Endothelial cell (in vitro differentiated cells): ENCODE measurements at regions not wholly inside any gene's neighbourhood (a gene's known extent, or its start where the extent isn't known, plus 50 kb on each side); places are given as distances from the start of the nearest gene placed in this dataset.

Experiments
- DNase-seq: peaks from one replicate; pipeline ENCODE4 v3.0.0; 2021; ENCODE audit warnings: low spot score
- H3K27ac Mint-ChIP-seq: one replicate; pipeline ENCODE4 v1.8.0; 2021; ENCODE audit warnings: mixed read lengths, inconsistent platforms; ENCODE audit not compliant: unreplicated experiment
- H3K27me3 Mint-ChIP-seq: one replicate; pipeline ENCODE4 v1.8.0; 2021; ENCODE audit warnings: mild to moderate bottlenecking, moderate library complexity, mixed read lengths, inconsistent platforms; ENCODE audit not compliant: unreplicated experiment
- H3K36me3 Mint-ChIP-seq: one replicate; pipeline ENCODE4 v1.8.0; 2021; ENCODE audit warnings: mild to moderate bottlenecking, low read depth, mixed read lengths, inconsistent platforms; ENCODE audit not compliant: unreplicated experiment
- H3K4me1 Mint-ChIP-seq: one replicate; pipeline ENCODE4 v1.8.0; 2021; ENCODE audit warnings: mild to moderate bottlenecking, mixed read lengths, inconsistent platforms; ENCODE audit not compliant: unreplicated experiment
- H3K4me3 Mint-ChIP-seq: one replicate; pipeline ENCODE4 v1.8.0; 2021; ENCODE audit warnings: mild to moderate bottlenecking, mixed read lengths, inconsistent platforms; ENCODE audit not compliant: unreplicated experiment
- H3K9me3 Mint-ChIP-seq: one replicate; pipeline ENCODE4 v1.8.0; 2021; ENCODE audit warnings: mixed read lengths, inconsistent platforms; ENCODE audit not compliant: unreplicated experiment
- CTCF ChIP-seq: fragments of 200-600 bp; sonication (generic); IDR thresholded peaks from one replicate; pipeline ENCODE4 v1.5.0; 2021; ENCODE audit warnings: antibody characterized with exemption; ENCODE audit not compliant: unreplicated experiment

- Mint-ChIP-seq H3K9me3 (no peaks in the 10 kb centered on the region), H3K27me3 (no peaks in the 10 kb centered on the region), H3K36me3 (no peaks in the 10 kb centered on the region), H3K4me1 (no peaks in the 10 kb centered on the region), H3K4me3 (no peak overlapping the region), H3K27ac (no peak overlapping the region)
- DNase-seq: no peak
- no peak for TF ChIP-seq CTCF
Measured at GRCh38 chr3:103791786-103792515, 1357.1 kb downstream of the ZPLD1 start.

GRCh38 chr3:103794656-103795055 is 1359.8 kb downstream of the ZPLD1 start:
- Mint-ChIP-seq H3K4me1 (no peaks in the 10 kb centered on the region), H3K27me3 (no peaks in the 10 kb centered on the region), H3K4me3 (no peak overlapping the region), H3K9me3 (no peaks in the 10 kb centered on the region), H3K27ac (no peak overlapping the region), H3K36me3 (no peaks in the 10 kb centered on the region)
- TF ChIP-seq CTCF: no peak
- DNase-seq: no peak

- Mint-ChIP-seq H3K27me3 (no peaks in the 10 kb centered on the region), H3K9me3 (no peaks in the 10 kb centered on the region), H3K4me3 (no peak overlapping the region)
Measured at GRCh38 chr3:103796068-103796467, 1361.3 kb downstream of the ZPLD1 start.

GRCh38 chr3:103803787-103804186 is 1369.0 kb downstream of the ZPLD1 start:
- TF ChIP-seq CTCF: no peak
- DNase-seq: no peak
- Mint-ChIP-seq H3K4me3 (no peak overlapping the region), H3K27ac (no peak overlapping the region), H3K36me3 (no peaks in the 10 kb centered on the region), H3K9me3 (no peaks in the 10 kb centered on the region), H3K4me1 (no peaks in the 10 kb centered on the region), H3K27me3 (no peaks in the 10 kb centered on the region)

More at GRCh38 chr3:103796068-103796467, 1361.3 kb downstream of the ZPLD1 start:
- no peak for DNase-seq
- Mint-ChIP-seq H3K27ac (no peak overlapping the region), H3K36me3 (no peaks in the 10 kb centered on the region), H3K4me1 (no peaks in the 10 kb centered on the region)
- TF ChIP-seq CTCF: no peak

- no peaks in the 10 kb centered on the region for H3K9me3 Mint-ChIP-seq
- no peak for TF ChIP-seq CTCF
- no peak overlapping the region for H3K4me3 Mint-ChIP-seq
- no peaks in the 10 kb centered on the region for H3K36me3 Mint-ChIP-seq
- no peak for DNase-seq
- no peaks in the 10 kb centered on the region for H3K27me3 Mint-ChIP-seq
- no peak overlapping the region for H3K27ac Mint-ChIP-seq
- H3K4me1 Mint-ChIP-seq: no peaks in the 10 kb centered on the region
Measured at GRCh38 chr3:103810167-103810566, 1375.4 kb downstream of the ZPLD1 start.
